Duodenal mucosa (tissue), 2 donors: ENCODE measurements at regions not wholly inside any gene's neighbourhood (a gene's known extent, or its start where the extent isn't known, plus 50 kb on each side); places are given as distances from the start of the nearest gene placed in this dataset.

Experiments used
- H3K27ac ChIP-seq: one replicate; pipeline ENCODE4 v1.7.0; 2013; ENCODE audit warnings: low read depth, low read length
- H3K27me3 ChIP-seq, 2 donors: one replicate each; pipeline ENCODE4 v1.7.0; 2013; ENCODE audit warnings: low read length in 2 of 2, control low read depth in 1 of 2; ENCODE audit not compliant: insufficient read depth in 2 of 2, control insufficient read depth in 1 of 2
- H3K36me3 ChIP-seq, 2 donors: one replicate each; pipeline ENCODE4 v1.7.0; 2013; ENCODE audit warnings: low read length in 2 of 2, control low read depth in 1 of 2; ENCODE audit not compliant: insufficient read depth in 2 of 2, control insufficient read depth in 1 of 2
- H3K4me1 ChIP-seq, 2 donors: one replicate each; pipeline ENCODE4 v1.7.0; 2013; ENCODE audit warnings: low read length in 2 of 2, control low read depth in 1 of 2; ENCODE audit not compliant: insufficient read depth in 2 of 2, control insufficient read depth in 1 of 2
- H3K4me3 ChIP-seq, 2 donors: one replicate each; pipeline ENCODE4 v1.7.0; 2013; ENCODE audit warnings: low read length in 2 of 2, low read depth in 1 of 2
- H3K9ac ChIP-seq, 2 donors: one replicate each; pipeline ENCODE4 v1.7.0; 2013; ENCODE audit warnings: low read length in 2 of 2, low read depth in 1 of 2
- H3K9me3 ChIP-seq, 2 donors: one replicate each; pipeline ENCODE4 v1.7.0; 2013; ENCODE audit warnings: low read length in 2 of 2, control low read depth in 1 of 2; ENCODE audit not compliant: control insufficient read depth in 1 of 2

- H3K36me3 ChIP-seq, result no peaks in the 10 kb centered on the region
- H3K4me1 ChIP-seq, result no peaks in the 10 kb centered on the region
- no peak overlapping the region for H3K4me3 ChIP-seq
- H3K27me3 ChIP-seq, result peaks cover 3 to 4% of the 10 kb centered on the region in 2 donors
- no peaks in the 10 kb centered on the region for H3K9me3 ChIP-seq
- H3K9ac ChIP-seq, result no peak overlapping the region
- H3K27ac ChIP-seq, result no peak overlapping the region
Observed at GRCh38 chr13:95440441-95441088, 112.0 kb upstream of the CLDN10 start.

DNA sequence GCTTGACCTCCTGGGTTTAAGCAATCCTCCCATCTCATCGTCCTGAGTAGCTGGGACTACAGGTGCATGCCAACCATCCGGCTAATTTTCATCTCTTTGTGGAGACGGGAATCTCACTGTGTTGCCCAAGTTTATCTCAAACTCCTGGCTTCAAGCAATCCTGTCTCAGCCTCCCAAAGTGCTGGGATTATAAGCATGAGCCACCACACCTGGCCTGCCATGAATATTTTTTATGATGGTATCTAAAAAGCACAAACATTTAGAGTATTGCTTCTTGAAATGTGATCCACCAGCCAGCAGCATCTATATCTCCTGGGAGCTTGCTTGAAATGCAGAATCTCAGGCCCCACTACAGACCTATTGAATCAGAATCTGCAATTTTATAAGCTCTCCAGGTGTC lies 111.2 kb upstream of the CLDN10 start:
- Histone ChIP-seq H3K9ac (no peak overlapping the region), H3K36me3 (no peaks in the 10 kb centered on the region), H3K27me3 (peaks cover 3 to 4% of the 10 kb centered on the region in 2 donors), H3K4me3 (no peak overlapping the region), H3K4me1 (no peaks in the 10 kb centered on the region), H3K27ac (no peak overlapping the region), H3K9me3 (no peaks in the 10 kb centered on the region)

- Histone ChIP-seq H3K9ac (no peak overlapping the region), H3K4me3 (no peak overlapping the region), H3K4me1 (no peaks in the 10 kb centered on the region), H3K27ac (no peak overlapping the region), H3K27me3 (peaks cover 3 to 4% of the 10 kb centered on the region in 2 donors), H3K36me3 (no peaks in the 10 kb centered on the region), H3K9me3 (no peaks in the 10 kb centered on the region)
Observed at GRCh38 chr13:95444006-95444730, 108.4 kb upstream of the CLDN10 start.

GRCh38 chr13:95445131-95445530 lies 107.4 kb upstream of the CLDN10 start:
- H3K27ac ChIP-seq, result no peak overlapping the region
- no peak overlapping the region for H3K4me3 ChIP-seq
- H3K9me3 ChIP-seq, result no peaks in the 10 kb centered on the region
- H3K9ac ChIP-seq, result no peak overlapping the region
- H3K27me3 ChIP-seq, result peaks cover 3 to 4% of the 10 kb centered on the region in 2 donors
- H3K36me3 ChIP-seq, result no peaks in the 10 kb centered on the region
- H3K4me1 ChIP-seq, result no peaks in the 10 kb centered on the region

GRCh38 chr13:95447814-95448213 lies 104.7 kb upstream of the CLDN10 start:
- H3K27ac ChIP-seq, result no peak overlapping the region
- H3K36me3 ChIP-seq, result no peaks in the 10 kb centered on the region
- H3K27me3 ChIP-seq, result peaks cover 3 to 15% of the 10 kb centered on the region in 2 donors

GRCh38 chr13:95451656-95452055 lies 100.9 kb upstream of the CLDN10 start:
- no peak overlapping the region for H3K4me3 ChIP-seq
- no peak overlapping the region for H3K27ac ChIP-seq
- no peaks in the 10 kb centered on the region for H3K4me1 ChIP-seq
- H3K9ac ChIP-seq, result no peak overlapping the region
- H3K27me3 ChIP-seq, result peaks cover 0 to 15% of the 10 kb centered on the region in 2 donors
- H3K9me3 ChIP-seq, result no peaks in the 10 kb centered on the region
- H3K36me3 ChIP-seq, result no peaks in the 10 kb centered on the region

More at GRCh38 chr13:95447814-95448213, 104.7 kb upstream of the CLDN10 start:
- H3K4me1 ChIP-seq, result no peaks in the 10 kb centered on the region
- no peak overlapping the region for H3K4me3 ChIP-seq
- no peak overlapping the region for H3K9ac ChIP-seq
- H3K9me3 ChIP-seq, result no peaks in the 10 kb centered on the region

- no peaks in the 10 kb centered on the region for H3K4me1 ChIP-seq
- no peak overlapping the region for H3K4me3 ChIP-seq
- no peak overlapping the region for H3K9ac ChIP-seq
- peaks cover 0 to 15% of the 10 kb centered on the region in 2 donors for H3K27me3 ChIP-seq
- no peaks in the 10 kb centered on the region for H3K9me3 ChIP-seq
- no peak overlapping the region for H3K27ac ChIP-seq
- no peaks in the 10 kb centered on the region for H3K36me3 ChIP-seq
Observed at GRCh38 chr13:95452375-95452774, 100.1 kb upstream of the CLDN10 start.

GRCh38 chr13:95455782-95456181 lies 96.7 kb upstream of the CLDN10 start:
- no peak overlapping the region for H3K4me3 ChIP-seq
- H3K36me3 ChIP-seq, result no peaks in the 10 kb centered on the region
- H3K4me1 ChIP-seq, result no peaks in the 10 kb centered on the region
- peaks cover 0 to 11% of the 10 kb centered on the region in 2 donors for H3K27me3 ChIP-seq
- H3K9ac ChIP-seq, result no peak overlapping the region
- H3K9me3 ChIP-seq, result peaks cover 0 to 11% of the 10 kb centered on the region in 2 donors
- no peak overlapping the region for H3K27ac ChIP-seq

GRCh38 chr13:95456815-95457214 lies 95.7 kb upstream of the CLDN10 start:
- Histone ChIP-seq H3K4me3 (no peak overlapping the region), H3K27ac (no peak overlapping the region), H3K9ac (no peak overlapping the region), H3K9me3 (peaks cover 0 to 11% of the 10 kb centered on the region in 2 donors), H3K4me1 (no peaks in the 10 kb centered on the region), H3K27me3 (peaks cover 0 to 2% of the 10 kb centered on the region in 2 donors), H3K36me3 (no peaks in the 10 kb centered on the region)

- no peak overlapping the region for H3K9ac ChIP-seq
- peaks cover 0 to 11% of the 10 kb centered on the region in 2 donors for H3K9me3 ChIP-seq
- H3K36me3 ChIP-seq, result no peaks in the 10 kb centered on the region
- no peaks in the 10 kb centered on the region for H3K27me3 ChIP-seq
- H3K27ac ChIP-seq, result no peak overlapping the region
- no peaks in the 10 kb centered on the region for H3K4me1 ChIP-seq
- H3K4me3 ChIP-seq, result no peak overlapping the region
Observed at GRCh38 chr13:95457294-95457693, 95.2 kb upstream of the CLDN10 start.
